H1 (cell line): ENCODE measurements at regions not wholly inside any gene's neighbourhood (a gene's known extent, or its start where the extent isn't known, plus 50 kb on each side); places are given as distances from the start of the nearest gene placed in this dataset.
"Not testable (repeated sequence)": the region's sequence is repeated elsewhere in the genome, so short reads cannot be mapped to it uniquely, and the experiment has no call there.

Experiments
- CTCF ChIA-PET: fragments of 300-600 bp; sonication (Branson Sonifier 250); formaldehyde crosslinking; loops from one replicate; lab custom pipeline; 2021; ENCODE audit not compliant: partially characterized antibody; lab: Charles Lee
- POLR2A ChIA-PET: fragments of 300-600 bp; sonication (Branson Sonifier 250); formaldehyde crosslinking; loops from one replicate; lab custom pipeline; 2021; ENCODE audit warnings: inconsistent platforms; ENCODE audit not compliant: partially characterized antibody; lab: Charles Lee
- DNase-seq, 2 experiments: peaks; one replicate each; pipeline versions ENCODE4 v3.0.0 to v3.0.0-alpha.2; 2010 to 2022; ENCODE audit warnings: low spot score in 2 of 2, low read depth in 1 of 2, mixed read lengths in 1 of 2
- FAIRE-seq: peaks from 2 replicates; lab custom pipeline; 2011; peaks lifted over from hg19 to GRCh38; lab: Jason Lieb, UNC
- H2AFZ ChIP-seq: 2 replicates; pipeline ENCODE4 v1.8.1; 2012; ENCODE audit warnings: low read length, inconsistent platforms
- H2AK5ac ChIP-seq: 2 replicates; pipeline ENCODE4 v1.6.1; 2013; ENCODE audit warnings: low read depth, low read length
- H2BK120ac ChIP-seq: replicated peaks from 2 replicates; pipeline ENCODE3; 2013; ENCODE audit warnings: low read depth, low read length, inconsistent platforms
- H2BK12ac ChIP-seq: 2 replicates; pipeline ENCODE4 v1.6.1; 2013; ENCODE audit warnings: low read depth, low read length
- H2BK15ac ChIP-seq: 2 replicates; pipeline ENCODE4 v1.6.1; 2013; ENCODE audit warnings: low read length
- H2BK20ac ChIP-seq: 2 replicates; pipeline ENCODE4 v1.6.1; 2013; ENCODE audit warnings: low read length
- H2BK5ac ChIP-seq: 2 replicates; pipeline ENCODE4 v1.6.1; 2013; ENCODE audit warnings: low read depth, low read length
- H3K14ac ChIP-seq: 2 replicates; pipeline ENCODE4 v1.6.1; 2013; ENCODE audit warnings: inconsistent platforms; ENCODE audit not compliant: insufficient read length
- H3K18ac ChIP-seq: 2 replicates; pipeline ENCODE4 v1.6.1; 2013; ENCODE audit warnings: low read length; ENCODE audit errors: extremely low read depth
- H3K23ac ChIP-seq: 2 replicates; pipeline ENCODE4 v1.6.1; 2013; ENCODE audit warnings: inconsistent platforms; ENCODE audit not compliant: insufficient read length
- H3K23me2 ChIP-seq: 2 replicates; pipeline ENCODE4 v1.6.1; 2013; ENCODE audit warnings: low read depth, low read length
- H3K27ac ChIP-seq: 2 replicates; pipeline ENCODE4 v1.6.1; 2011; ENCODE audit warnings: low read depth, low read length, inconsistent platforms
- H3K27me3 ChIP-seq, 4 experiments: replicated peaks in 1 of 4; 1 replicate in 1 of 4; 2 replicates in 3 of 4; pipeline versions ENCODE4 v1.6.1 to v1.8.1; 2011 to 2013; ENCODE audit warnings: low read length in 3 of 4, mild to moderate bottlenecking in 3 of 4, inconsistent platforms in 2 of 4, mixed read lengths in 2 of 4, moderate library complexity in 1 of 4; ENCODE audit not compliant: control insufficient read depth in 3 of 4, insufficient read depth in 3 of 4; ENCODE audit errors: extremely low read depth in 1 of 4
- H3K36me3 ChIP-seq, 4 experiments: 2 replicates each; pipeline versions ENCODE4 v1.6.1 to v1.8.1; 2011 to 2013; ENCODE audit warnings: mild to moderate bottlenecking in 4 of 4, low read length in 3 of 4, moderate library complexity in 2 of 4, control low read depth in 1 of 4, inconsistent platforms in 1 of 4; ENCODE audit not compliant: insufficient read depth in 4 of 4, control insufficient read depth in 2 of 4
- H3K4ac ChIP-seq: replicated peaks from 2 replicates; pipeline ENCODE3; 2013; ENCODE audit warnings: low read length, low read depth, mixed read lengths, inconsistent platforms; ENCODE audit not compliant: insufficient read length
- H3K4me1 ChIP-seq, 4 experiments: replicated peaks in 1 of 4; 1 replicate in 1 of 4; 2 replicates in 3 of 4; pipeline versions ENCODE4 v1.6.1 to v1.8.1; 2011 to 2013; ENCODE audit warnings: low read length in 3 of 4, inconsistent platforms in 2 of 4, mixed read lengths in 1 of 4; ENCODE audit not compliant: insufficient read depth in 4 of 4, control insufficient read depth in 3 of 4
- H3K4me2 ChIP-seq, 2 experiments: 2 replicates each; pipeline versions ENCODE4 v1.6.1 to v1.8.1; 2011 to 2013; ENCODE audit warnings: low read depth in 2 of 2, low read length in 2 of 2, control low read depth in 1 of 2, inconsistent platforms in 1 of 2, mild to moderate bottlenecking in 1 of 2; ENCODE audit not compliant: insufficient read depth in 1 of 2
- H3K4me3 ChIP-seq, 4 experiments: fragments of 200-600, 300-600 bp in 1 of 4; sonication (generic), shearing (Covaris generic), sonication (Bioruptor Twin) in 1 of 4; 2 replicates each; pipeline versions ENCODE4 v1.5.1 to v1.8.1; 2011 to 2016; ENCODE audit warnings: low read length in 4 of 4, low read depth in 3 of 4, control low read depth in 2 of 4, inconsistent platforms in 2 of 4, mild to moderate bottlenecking in 2 of 4, mixed read lengths in 1 of 4, moderate library complexity in 1 of 4; ENCODE audit not compliant: insufficient read depth in 2 of 4; ENCODE audit errors: extremely low read depth in 1 of 4
- H3K56ac ChIP-seq: replicated peaks from 2 replicates; pipeline ENCODE3; 2013; ENCODE audit warnings: low read depth, mild to moderate bottlenecking, mixed read lengths, low read length, inconsistent platforms; ENCODE audit not compliant: insufficient read length
- H3K79me1 ChIP-seq: 2 replicates; pipeline ENCODE4 v1.6.1; 2013; ENCODE audit warnings: low read depth, low read length, control low read depth
- H3K79me2 ChIP-seq, 2 experiments: 2 replicates each; pipeline versions ENCODE4 v1.6.1 to v1.8.1; 2012 to 2013; ENCODE audit warnings: low read length in 2 of 2, mild to moderate bottlenecking in 2 of 2, inconsistent platforms in 1 of 2; ENCODE audit not compliant: insufficient read depth in 2 of 2, control insufficient read depth in 1 of 2
- H3K9ac ChIP-seq, 4 experiments: replicated peaks in 1 of 4; 1 replicate in 1 of 4; 2 replicates in 3 of 4; pipeline versions ENCODE4 v1.6.1 to v1.8.1; 2011 to 2013; ENCODE audit warnings: low read depth in 3 of 4, low read length in 3 of 4, control low read depth in 2 of 4, mild to moderate bottlenecking in 2 of 4, moderate library complexity in 2 of 4, inconsistent platforms in 1 of 4; ENCODE audit errors: extremely low read depth in 1 of 4
- H3K9me3 ChIP-seq, 2 experiments: 2 replicates each; pipeline versions ENCODE4 v1.6.1 to v1.8.1; 2012 to 2013; ENCODE audit warnings: mild to moderate bottlenecking in 2 of 2, moderate library complexity in 2 of 2, control low read depth in 1 of 2, inconsistent platforms in 1 of 2, low read depth in 1 of 2, low read length in 1 of 2, mixed read lengths in 1 of 2; ENCODE audit not compliant: insufficient read depth in 2 of 2
- H4K20me1 ChIP-seq, 2 experiments: replicated peaks in 1 of 2; 2 replicates each; pipeline versions ENCODE3 to v1.8.1; 2011 to 2013; ENCODE audit warnings: inconsistent platforms in 2 of 2, low read length in 2 of 2, mild to moderate bottlenecking in 1 of 2; ENCODE audit not compliant: insufficient read depth in 2 of 2, control insufficient read depth in 1 of 2
- H4K5ac ChIP-seq: 2 replicates; pipeline ENCODE4 v1.6.1; 2013; ENCODE audit warnings: low read length, low read depth, mixed read lengths, inconsistent platforms; ENCODE audit not compliant: insufficient read length
- H4K8ac ChIP-seq: 2 replicates; pipeline ENCODE4 v1.8.0; 2013; ENCODE audit warnings: mild to moderate bottlenecking, moderate library complexity, low read length, inconsistent platforms; ENCODE audit not compliant: insufficient read depth; ENCODE audit errors: extremely low read depth
- H4K91ac ChIP-seq: replicated peaks from 2 replicates; pipeline ENCODE3; 2013; ENCODE audit warnings: low read length, mixed read lengths, inconsistent platforms; ENCODE audit not compliant: insufficient read length
- BRCA1 ChIP-seq: IDR thresholded peaks from 2 replicates; pipeline ENCODE4 v1.6.1; 2012; ENCODE audit warnings: low read depth, low read length, improper control_type of control experiment
- WGBS, 2 experiments: shearing (Covaris generic) in 1 of 2; methylation state at CpG; one replicate each; pipeline versions ENCODE4 v1.1.6 to v1.1.7; 2013 to 2015; ENCODE audit warnings: low lambda C conversion rate in 2 of 2, mixed read lengths in 2 of 2, inconsistent platforms in 1 of 2, low coverage in 1 of 2, missing lambda C conversion rate in 1 of 2; ENCODE audit not compliant: insufficient replicate concordance in 2 of 2, insufficient coverage in 1 of 2, insufficient read length in 1 of 2; ENCODE audit errors: extremely low coverage in 1 of 2, missing lambda C conversion rate in 1 of 2; 5-methylcytosine and 5-hydroxymethylcytosine counted together

GRCh38 chr13:18628428-18628827 is 553.2 kb downstream of the TUBA3C start:
- TF ChIP-seq BRCA1 = no peak
- H3K23ac ChIP-seq = no peak overlapping the region
- H2AFZ ChIP-seq = no peak overlapping the region
- no peaks in the 10 kb centered on the region for H3K23me2 ChIP-seq
- H2BK5ac ChIP-seq = no peak overlapping the region
- H3K18ac ChIP-seq = no peak overlapping the region
- no peak overlapping the region for H4K8ac ChIP-seq
- no peak overlapping the region for H4K91ac ChIP-seq
- H3K9ac ChIP-seq = no peak overlapping the region
- peaks cover 6 to 21% of the 10 kb centered on the region in 2 experiments; a peak in 3 of 4 replicates for H3K9me3 ChIP-seq
- no peak overlapping the region for H2AK5ac ChIP-seq
- CTCF ChIA-PET = no interaction called here
- no CpG with 5 or more reads among the region's 39 CpGs for WGBS, 2 experiments
- no peaks in the 10 kb centered on the region for H3K27me3 ChIP-seq
- no peak overlapping the region for H2BK120ac ChIP-seq
- DNase-seq = no peak
- H3K79me1 ChIP-seq = no peaks in the 10 kb centered on the region
- no peak overlapping the region for H2BK15ac ChIP-seq
- FAIRE-seq = no peak
- H3K56ac ChIP-seq = no peak overlapping the region
- no peaks in the 10 kb centered on the region for H3K4me1 ChIP-seq
- no peak overlapping the region for H3K27ac ChIP-seq
- no peak overlapping the region for H3K14ac ChIP-seq
- no peaks in the 10 kb centered on the region for H3K36me3 ChIP-seq
- no peak overlapping the region for H4K5ac ChIP-seq
- no peaks in the 10 kb centered on the region for H3K79me2 ChIP-seq
- no peak overlapping the region for H2BK20ac ChIP-seq
- H4K20me1 ChIP-seq = no peaks in the 10 kb centered on the region
- POLR2A ChIA-PET = no interaction called here
- no peak overlapping the region for H3K4me3 ChIP-seq
- H2BK12ac ChIP-seq = no peak overlapping the region
- no peak overlapping the region for H3K4ac ChIP-seq
- H3K4me2 ChIP-seq = no peak overlapping the region

GRCh38 chr13:18624061-18624460 is 557.6 kb downstream of the TUBA3C start:
- H2BK15ac ChIP-seq, DNase-seq, H2AFZ ChIP-seq, H3K4me1 ChIP-seq, H3K14ac ChIP-seq, H3K56ac ChIP-seq, H4K20me1 ChIP-seq, H3K23ac ChIP-seq, H2AK5ac ChIP-seq, H3K18ac ChIP-seq, CTCF ChIA-PET, FAIRE-seq, H2BK5ac ChIP-seq, H3K23me2 ChIP-seq, H3K36me3 ChIP-seq, H3K4me2 ChIP-seq, H4K8ac ChIP-seq, H3K4me3 ChIP-seq, H3K27me3 ChIP-seq, H3K27ac ChIP-seq, POLR2A ChIA-PET, H3K79me1 ChIP-seq, H2BK12ac ChIP-seq, H2BK120ac ChIP-seq, H3K79me2 ChIP-seq, H3K9ac ChIP-seq, H4K5ac ChIP-seq, H4K91ac ChIP-seq, H2BK20ac ChIP-seq, H3K4ac ChIP-seq: not testable (repeated sequence)
- H3K9me3 ChIP-seq = peaks cover 0 to 20% of the 10 kb centered on the region in 2 experiments; a peak in 2 of 4 replicates
- 74% methylated on average over 3 of the region's 4 CpGs; no CpG with 5 or more reads in 1 of the 2 experiments for WGBS, 2 experiments
